SK-N-SH (cell line): ENCODE measurements at regions not wholly inside any gene's neighbourhood (a gene's known extent, or its start where the extent isn't known, plus 50 kb on each side); places are given as distances from the start of the nearest gene placed in this dataset.
A peak's percentile ranks its signal among the peaks of the same experiment; 100 is the strongest.

Source experiments
- CTCF ChIA-PET: fragments of 300-600, 350-600 bp; formaldehyde crosslinking; extraction: SDS; loops from one replicate; lab custom pipeline; 2021; lab: Yijun Ruan, JAX
- POLR2A ChIA-PET: fragments of 350-600 bp; sonication (Branson Sonifier 250); formaldehyde crosslinking; extraction: SDS; loops from one replicate; lab custom pipeline; 2020; ENCODE audit warnings: antibody characterized with exemption, inconsistent platforms; lab: Yijun Ruan, JAX
- DNase-seq: peaks from one replicate; pipeline ENCODE4 v3.0.0; 2012
- H2AFZ ChIP-seq: fragments of 200-600 bp; sonication (generic); 2 replicates; pipeline ENCODE4 v1.8.1; 2016; ENCODE audit warnings: antibody characterized with exemption, mild to moderate bottlenecking, low read depth
- H3F3A ChIP-seq: fragments of 200-600 bp; sonication (generic); replicated peaks from 2 replicates; pipeline ENCODE3; 2016; ENCODE audit warnings: antibody characterized with exemption, mild to moderate bottlenecking; ENCODE audit not compliant: insufficient read depth
- H3K27ac ChIP-seq, 2 experiments: fragments of 200-500 bp in 1 of 2; fragments of 200-600 bp in 1 of 2; sonication (Bioruptor generic) in 1 of 2; sonication (generic), shearing (Covaris generic) in 1 of 2; 2 replicates each; pipeline versions ENCODE4 v1.5.1 to v1.6.1; 2014 to 2016; ENCODE audit warnings: low read depth in 2 of 2, inconsistent platforms in 1 of 2, low read length in 1 of 2, mild to moderate bottlenecking in 1 of 2, mixed read lengths in 1 of 2
- H3K27me3 ChIP-seq: fragments of 200-600 bp; sonication (generic), shearing (Covaris generic); 2 replicates; pipeline ENCODE4 v1.6.1; 2016; ENCODE audit warnings: mixed run types; ENCODE audit not compliant: insufficient read depth
- H3K36me3 ChIP-seq, 2 experiments: fragments of 200-500 bp in 1 of 2; fragments of 200-600 bp in 1 of 2; sonication (Bioruptor generic) in 1 of 2; sonication (generic) in 1 of 2; replicated peaks in 1 of 2; 2 replicates each; pipeline versions ENCODE3 to v1.5.1; 2014 to 2016; ENCODE audit warnings: low read length in 1 of 2, mild to moderate bottlenecking in 1 of 2; ENCODE audit not compliant: insufficient read depth in 2 of 2, control insufficient read depth in 1 of 2
- H3K4me1 ChIP-seq, 2 experiments: fragments of 200-500 bp in 1 of 2; fragments of 200-600 bp in 1 of 2; sonication (Bioruptor generic) in 1 of 2; sonication (generic), shearing (Covaris generic) in 1 of 2; 2 replicates each; pipeline versions ENCODE4 v1.5.1 to v1.6.1; 2014 to 2016; ENCODE audit warnings: low read depth in 1 of 2, low read length in 1 of 2, mixed run types in 1 of 2; ENCODE audit not compliant: insufficient read depth in 2 of 2, control insufficient read depth in 1 of 2
- H3K4me2 ChIP-seq: fragments of 200-600 bp; sonication (generic), shearing (Covaris generic); 2 replicates; pipeline ENCODE4 v1.6.1; 2017; ENCODE audit warnings: mixed run types
- H3K4me3 ChIP-seq, 2 experiments: fragments of 200-500 bp in 1 of 2; fragments of 200-600 bp in 1 of 2; sonication (Bioruptor generic) in 1 of 2; sonication (generic), shearing (Covaris generic) in 1 of 2; 2 replicates each; pipeline versions ENCODE4 v1.5.1 to v1.8.1; 2014 to 2016; ENCODE audit warnings: low read depth in 2 of 2, inconsistent platforms in 1 of 2, low read length in 1 of 2, mild to moderate bottlenecking in 1 of 2, mixed read lengths in 1 of 2, moderate library complexity in 1 of 2
- H3K79me2 ChIP-seq: fragments of 200-600 bp; sonication (generic); 2 replicates; pipeline ENCODE4 v1.8.1; 2017; ENCODE audit warnings: mild to moderate bottlenecking; ENCODE audit not compliant: insufficient read depth
- H3K9ac ChIP-seq: fragments of 200-600 bp; sonication (generic); 2 replicates; pipeline ENCODE4 v1.6.1; 2017; ENCODE audit warnings: mixed run types
- H3K9me2 ChIP-seq: fragments of 200-600 bp; sonication (generic); 2 replicates; pipeline ENCODE4 v1.6.1; 2017; ENCODE audit warnings: mixed run types
- H3K9me3 ChIP-seq: fragments of 200-600 bp; sonication (generic); 2 replicates; pipeline ENCODE4 v1.6.1; 2017; ENCODE audit warnings: mixed run types, mild to moderate bottlenecking, moderate library complexity
- H4K20me1 ChIP-seq: fragments of 200-600 bp; sonication (generic); 2 replicates; pipeline ENCODE4 v1.6.1; 2017; ENCODE audit warnings: mild to moderate bottlenecking, mixed run types; ENCODE audit not compliant: insufficient read depth
- CHD2 ChIP-seq: fragments of 150-350 bp; IDR thresholded peaks from 2 replicates; pipeline ENCODE4 v1.6.1; 2018; ENCODE audit warnings: low read length; ENCODE audit not compliant: partially characterized antibody
- EP300 ChIP-seq, 2 experiments: IDR thresholded peaks; 2 replicates each; pipeline versions ENCODE4 v1.4.0 to v1.6.1; 2012; ENCODE audit warnings: borderline replicate concordance in 1 of 2, low read depth in 1 of 2, low read length in 1 of 2
- FOXJ3 ChIP-seq: sonication (generic); formaldehyde crosslinking; IDR thresholded peaks from 2 replicates; pipeline ENCODE4 v1.5.1; 2020; ENCODE audit warnings: mild to moderate bottlenecking, missing genetic modification reagents
- IRF3 ChIP-seq: fragments of 150-350 bp; IDR thresholded peaks from 2 replicates; pipeline ENCODE4 v1.6.1; 2016; ENCODE audit warnings: mild to moderate bottlenecking, low read depth, low read length
- JUND ChIP-seq: IDR thresholded peaks from 2 replicates; pipeline ENCODE4 v1.4.0; 2012
- POLR2AphosphoS5 ChIP-seq: IDR thresholded peaks from 2 replicates; pipeline ENCODE4 v1.6.1; 2012; ENCODE audit warnings: low read depth, low read length
- RAD21 ChIP-seq: IDR thresholded peaks from 2 replicates; pipeline ENCODE4 v1.6.1; 2012; ENCODE audit warnings: mild to moderate bottlenecking, low read length
- RCOR1 ChIP-seq: fragments of 150-350 bp; IDR thresholded peaks from 2 replicates; pipeline ENCODE4 v1.6.1; 2017; ENCODE audit warnings: antibody characterized with exemption, low read length
- RFX5 ChIP-seq: IDR thresholded peaks from 2 replicates; pipeline ENCODE4 v1.6.1; 2012; ENCODE audit warnings: mild to moderate bottlenecking, improper control_type of control experiment, low read length
- TCF12 ChIP-seq: IDR thresholded peaks from 2 replicates; pipeline ENCODE4 v1.4.0; 2012
- TEAD4 ChIP-seq: IDR thresholded peaks from 2 replicates; pipeline ENCODE4 v1.4.0; 2012; ENCODE audit warnings: mild to moderate bottlenecking, borderline replicate concordance; ENCODE audit not compliant: insufficient read depth
- USF2 ChIP-seq: fragments of 150-350 bp; IDR thresholded peaks from 2 replicates; pipeline ENCODE4 v1.6.1; 2017; ENCODE audit warnings: antibody characterized with exemption, low read length, low read depth, borderline replicate concordance
- WGBS: methylation state at CpG from one replicate; pipeline ENCODE4 v1.1.6; 2017; ENCODE audit warnings: low lambda C conversion rate; 5-methylcytosine and 5-hydroxymethylcytosine counted together

GRCh38 chr16:56121156-56121500 is 70.2 kb upstream of the GNAO1 start:
- H3K79me2 ChIP-seq = no peaks in the 10 kb centered on the region
- ChIA-PET CTCF (no interaction called here), POLR2A (no interaction called here)
- no peak overlapping the region for H3K4me3 ChIP-seq
- H3K9me2 ChIP-seq = no peaks in the 10 kb centered on the region
- no peaks in the 10 kb centered on the region for H3F3A ChIP-seq
- H3K4me1 ChIP-seq = peaks cover 0 to 19% of the 10 kb centered on the region in 2 experiments; a peak in 2 of 4 replicates
- 85% methylated on average over 2 of the region's 2 CpGs for WGBS
- H3K9ac ChIP-seq = no peak overlapping the region
- TF ChIP-seq TCF12 (no peak), POLR2AphosphoS5 (no peak), TEAD4 (no peak), RCOR1 (no peak)
- no peak overlapping the region for H3K4me2 ChIP-seq
- H3K27ac ChIP-seq = peak overlapping the region in 1 of 2 experiments; percentile 82; a peak in 2 of 4 replicates
- H3K36me3 ChIP-seq = no peaks in the 10 kb centered on the region
- no peak for DNase-seq
- H3K9me3 ChIP-seq = no peaks in the 10 kb centered on the region
- no peak overlapping the region for H2AFZ ChIP-seq
- no peaks in the 10 kb centered on the region for H4K20me1 ChIP-seq
- no peaks in the 10 kb centered on the region for H3K27me3 ChIP-seq

- CTCF ChIA-PET = no interaction called here
- H2AFZ ChIP-seq = no peak overlapping the region
- H3K9me3 ChIP-seq = no peaks in the 10 kb centered on the region
- H3F3A ChIP-seq = no peaks in the 10 kb centered on the region
- no peak overlapping the region for H3K9ac ChIP-seq
- no peaks in the 10 kb centered on the region for H3K79me2 ChIP-seq
- H3K4me2 ChIP-seq = no peak overlapping the region
- WGBS = 12% methylated on average over 3 of the region's 3 CpGs
- no peak overlapping the region for H3K4me3 ChIP-seq
- no peaks in the 10 kb centered on the region for H3K9me2 ChIP-seq
- TF ChIP-seq RAD21 (peak; percentile 12; the same call in 1 of the 2 replicates), CHD2 (peak; percentile 34), RCOR1 (peak; percentile 58; the same call in 1 of the 2 replicates), EP300 (IDR thresholded peaks at IDR 0.05; ENCODE audit: borderline replicate concordance in 1 of 2, low read depth in 1 of 2, low read length in 1 of 2) (peak in 1 of 2 experiments; percentile 63; a peak in 1 of 4 replicates), POLR2AphosphoS5 (no peak), USF2 (no peak), JUND (no peak), FOXJ3 (CRISPR knock-in tag) (no peak), RFX5 (no peak), IRF3 (no peak)
- TF ChIP-seq, all 33 proteins: peak for 4
- H3K36me3 ChIP-seq = no peaks in the 10 kb centered on the region
- peak overlapping the region in 1 of 2 experiments; percentile 82; a peak in 2 of 4 replicates for H3K27ac ChIP-seq
- POLR2A ChIA-PET = no interaction called here
- no peaks in the 10 kb centered on the region for H4K20me1 ChIP-seq
- H3K27me3 ChIP-seq = no peaks in the 10 kb centered on the region
- peak; percentile 28 for DNase-seq
- peaks cover 0 to 19% of the 10 kb centered on the region in 2 experiments; a peak in 2 of 4 replicates for H3K4me1 ChIP-seq
Measured at GRCh38 chr16:56120447-56121155, 70.7 kb upstream of the GNAO1 start.
